Adipocyte (in vitro differentiated cells): ENCODE measurements at regions not wholly inside any gene's neighbourhood (a gene's known extent, or its start where the extent isn't known, plus 50 kb on each side); places are given as distances from the start of the nearest gene placed in this dataset.

Experiments used
- DNase-seq: peaks from one replicate; pipeline ENCODE4 v3.0.0-alpha.2; 2015; ENCODE audit warnings: low read depth
- H3K27me3 ChIP-seq: replicated peaks from 2 replicates; pipeline ENCODE4 v1.7.0; 2013; ENCODE audit warnings: mild to moderate bottlenecking, low read length, moderate library complexity; ENCODE audit not compliant: control insufficient read depth, insufficient read depth
- H3K36me3 ChIP-seq: 2 replicates; pipeline ENCODE4 v1.7.0; 2013; ENCODE audit warnings: low read length, mild to moderate bottlenecking, moderate library complexity; ENCODE audit not compliant: control insufficient read depth, insufficient read depth, severe bottlenecking
- H3K4me1 ChIP-seq: 2 replicates; pipeline ENCODE4 v1.7.0; 2013; ENCODE audit warnings: mild to moderate bottlenecking, low read length, moderate library complexity; ENCODE audit not compliant: control insufficient read depth, insufficient read depth
- H3K4me3 ChIP-seq: 2 replicates; pipeline ENCODE4 v1.7.0; 2013; ENCODE audit warnings: mild to moderate bottlenecking, low read length, moderate library complexity
- H3K9ac ChIP-seq: 2 replicates; pipeline ENCODE4 v1.7.0; 2013; ENCODE audit warnings: mild to moderate bottlenecking, low read length, moderate library complexity
- H3K9me3 ChIP-seq: 2 replicates; pipeline ENCODE4 v1.7.0; 2013; ENCODE audit warnings: mild to moderate bottlenecking, low read length, moderate library complexity; ENCODE audit not compliant: control insufficient read depth

DNA sequence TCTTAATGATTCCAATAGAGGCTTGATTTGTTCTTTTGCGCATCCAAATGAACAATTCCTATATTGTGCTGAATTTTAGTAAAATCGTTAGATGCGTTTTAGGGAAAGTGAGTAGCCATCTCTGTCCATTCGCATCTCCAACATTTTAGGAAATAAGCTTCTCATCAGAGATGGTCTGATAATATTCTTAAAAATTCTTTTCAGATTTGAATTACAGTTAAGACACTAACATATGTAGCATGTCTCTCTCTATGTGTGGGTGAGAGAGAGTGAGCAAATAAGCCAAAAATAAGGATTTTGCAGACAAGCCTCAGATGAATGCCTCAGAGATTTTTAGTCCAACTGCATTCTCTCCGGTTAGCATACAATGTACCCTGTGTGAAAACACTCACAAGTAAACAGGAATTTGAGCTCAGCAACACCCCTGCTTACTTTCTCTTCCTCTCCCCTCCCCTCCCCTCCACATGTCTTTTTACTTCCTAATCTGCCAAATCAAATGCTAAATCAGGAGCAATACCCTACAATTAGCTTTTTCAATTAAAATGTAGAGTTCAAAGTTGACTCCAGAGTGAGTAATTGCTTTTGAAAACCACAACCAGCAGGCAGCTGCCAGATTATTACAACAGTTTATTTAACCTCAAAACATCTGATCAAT is 354.4 kb downstream of the CRPPA start:
- Histone ChIP-seq H3K4me3 (peak overlapping the region; percentile 37), H3K36me3 (no peaks in the 10 kb centered on the region), H3K9me3 (no peaks in the 10 kb centered on the region), H3K4me1 (peaks cover 41% of the 10 kb centered on the region), H3K9ac (no peak overlapping the region), H3K27me3 (no peaks in the 10 kb centered on the region)
- DNase-seq = peak; percentile 38

DNA sequence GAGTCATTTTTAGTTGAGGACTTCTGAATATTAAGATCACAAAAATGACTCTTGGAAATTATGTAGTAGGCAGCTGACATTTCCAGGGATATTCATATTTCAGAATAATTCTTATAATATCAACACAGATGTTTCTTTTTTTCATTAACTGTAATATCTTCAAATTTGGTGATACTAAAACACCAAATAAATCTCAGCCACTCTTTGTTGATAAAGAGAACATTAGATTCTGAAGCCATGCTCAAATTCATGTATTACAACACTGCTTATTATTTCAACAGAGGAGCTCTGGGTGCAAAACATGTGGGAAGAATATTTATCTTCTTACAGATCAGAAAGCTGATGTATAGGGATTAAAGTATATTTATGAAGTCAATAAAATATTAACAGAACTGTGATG is 355.4 kb downstream of the CRPPA start:
- Histone ChIP-seq H3K27me3 (no peaks in the 10 kb centered on the region), H3K9me3 (no peaks in the 10 kb centered on the region), H3K9ac (no peak overlapping the region), H3K36me3 (no peaks in the 10 kb centered on the region), H3K4me1 (peaks cover 43% of the 10 kb centered on the region), H3K4me3 (no peak overlapping the region)
- no peak for DNase-seq

DNA sequence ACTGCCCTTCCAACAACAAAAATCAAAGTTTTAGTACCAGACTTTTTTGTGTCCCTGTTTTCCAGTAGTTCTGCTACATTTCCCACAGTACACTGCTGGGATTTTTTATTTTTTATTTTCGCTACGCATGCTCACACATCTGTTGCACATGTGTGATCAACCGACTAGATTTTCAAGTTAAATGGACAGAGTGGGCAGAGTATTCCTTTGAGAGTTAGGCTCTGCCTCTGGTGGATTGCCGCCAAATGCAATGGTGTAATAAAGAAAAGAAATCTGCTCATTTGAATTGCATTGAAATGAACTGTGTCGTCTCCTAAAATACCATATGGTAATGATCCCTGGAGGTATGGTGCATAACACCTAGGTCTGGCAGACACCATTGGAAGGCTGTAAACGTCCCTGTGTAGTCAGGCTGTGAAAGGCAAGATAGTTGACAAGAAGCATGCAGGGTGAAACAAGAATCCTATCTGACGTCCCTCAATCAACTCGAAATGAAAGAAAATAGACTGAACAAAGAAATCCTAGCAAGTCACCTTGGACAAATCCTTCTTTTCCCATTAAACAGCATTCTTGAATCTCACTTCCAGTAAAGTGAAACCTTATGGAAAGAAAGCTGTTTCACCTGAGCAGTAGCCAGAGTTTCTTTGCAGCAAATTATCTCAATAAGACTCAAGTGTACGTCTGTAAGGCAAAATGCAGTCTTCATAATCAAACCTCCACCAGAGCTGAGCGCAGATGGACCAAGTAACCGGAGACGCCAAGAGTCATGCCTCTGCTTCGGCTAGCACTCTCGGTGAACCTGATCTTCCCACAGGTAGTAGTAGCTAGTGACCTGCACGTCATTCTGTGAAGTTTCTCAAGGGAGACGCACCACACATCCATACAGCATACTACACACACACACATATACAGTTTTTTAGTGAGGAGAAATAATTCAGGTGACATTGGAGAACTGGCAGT is 357.3 kb downstream of the CRPPA start:
- DNase-seq = no peak
- Histone ChIP-seq H3K27me3 (no peaks in the 10 kb centered on the region), H3K9ac (no peak overlapping the region), H3K4me3 (peak overlapping the region; percentile 48), H3K4me1 (peaks cover 43% of the 10 kb centered on the region), H3K9me3 (no peaks in the 10 kb centered on the region), H3K36me3 (no peaks in the 10 kb centered on the region)

DNA sequence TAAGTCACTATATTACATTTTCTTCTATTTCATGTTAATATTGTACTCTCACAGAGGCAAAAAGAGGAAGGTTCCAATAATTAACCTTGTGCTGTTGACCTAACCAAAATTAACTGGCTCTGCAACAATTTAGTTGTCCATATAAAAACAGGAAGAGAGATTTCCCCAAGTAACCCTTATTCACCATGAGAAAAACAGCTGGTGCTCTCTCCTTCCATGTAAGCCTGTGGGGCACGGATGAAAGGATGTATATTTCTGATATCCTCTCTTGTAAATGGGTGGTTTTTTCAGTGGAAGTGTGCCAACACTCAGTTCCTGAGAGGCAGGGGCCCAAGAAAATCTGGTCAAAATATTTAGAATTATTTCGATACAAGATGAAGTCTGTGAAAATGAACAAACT is 358.1 kb downstream of the CRPPA start:
- peak overlapping the region; percentile 48 for H3K4me3 ChIP-seq
- H3K27me3 ChIP-seq = no peaks in the 10 kb centered on the region
- H3K4me1 ChIP-seq = peaks cover 43% of the 10 kb centered on the region
- no peak for DNase-seq
- H3K36me3 ChIP-seq = no peaks in the 10 kb centered on the region
- no peaks in the 10 kb centered on the region for H3K9me3 ChIP-seq
- H3K9ac ChIP-seq = no peak overlapping the region

GRCh38 chr7:16062269-16062668 is 359.1 kb downstream of the CRPPA start:
- Histone ChIP-seq H3K9me3 (no peaks in the 10 kb centered on the region), H3K27me3 (no peaks in the 10 kb centered on the region), H3K9ac (no peak overlapping the region), H3K36me3 (no peaks in the 10 kb centered on the region), H3K4me3 (no peak overlapping the region), H3K4me1 (peaks cover 42% of the 10 kb centered on the region)
- DNase-seq = peak; percentile 68

- Histone ChIP-seq H3K36me3 (no peaks in the 10 kb centered on the region), H3K27me3 (no peaks in the 10 kb centered on the region)
- DNase-seq = no peak
Observed at GRCh38 chr7:16061630-16062029, 359.7 kb downstream of the CRPPA start.

GRCh38 chr7:16061011-16061410 is 360.3 kb downstream of the CRPPA start:
- Histone ChIP-seq H3K27me3 (no peaks in the 10 kb centered on the region), H3K9me3 (no peaks in the 10 kb centered on the region), H3K9ac (no peak overlapping the region), H3K4me3 (no peak overlapping the region), H3K4me1 (peaks cover 30% of the 10 kb centered on the region), H3K36me3 (no peaks in the 10 kb centered on the region)
- no peak for DNase-seq

More at GRCh38 chr7:16061630-16062029, 359.7 kb downstream of the CRPPA start:
- H3K9me3 ChIP-seq = no peaks in the 10 kb centered on the region
- no peak overlapping the region for H3K9ac ChIP-seq
- H3K4me1 ChIP-seq = peaks cover 36% of the 10 kb centered on the region
- no peak overlapping the region for H3K4me3 ChIP-seq

DNA sequence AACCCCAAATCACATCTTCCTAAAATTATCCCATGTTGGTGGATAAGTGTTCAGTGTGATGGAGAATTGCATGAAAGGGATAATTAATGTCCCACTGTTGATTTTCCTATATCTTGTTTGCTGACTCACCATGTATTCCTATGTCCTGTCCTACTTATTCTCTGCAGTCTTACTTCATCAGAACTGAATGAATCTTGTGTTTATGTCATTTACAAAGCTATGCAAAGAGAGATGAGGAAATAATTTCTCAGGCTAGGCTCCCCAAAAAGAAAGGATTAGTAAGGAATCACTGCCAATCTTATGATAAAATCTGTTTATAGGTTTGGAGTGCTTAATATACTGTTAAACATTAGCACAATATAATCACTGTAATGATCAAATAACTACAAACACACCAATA is 360.8 kb downstream of the CRPPA start:
- Histone ChIP-seq H3K36me3 (no peaks in the 10 kb centered on the region), H3K9me3 (no peaks in the 10 kb centered on the region), H3K9ac (no peak overlapping the region), H3K27me3 (no peaks in the 10 kb centered on the region), H3K4me1 (peaks cover 25% of the 10 kb centered on the region), H3K4me3 (no peak overlapping the region)
- peak; percentile 54 for DNase-seq

GRCh38 chr7:16055263-16055976 is 365.9 kb downstream of the CRPPA start:
- H3K4me3 ChIP-seq = no peak overlapping the region
- no peak overlapping the region for H3K9ac ChIP-seq
- H3K27me3 ChIP-seq = no peaks in the 10 kb centered on the region
- H3K36me3 ChIP-seq = no peaks in the 10 kb centered on the region
- no peak for DNase-seq
- peaks cover 17% of the 10 kb centered on the region for H3K4me1 ChIP-seq
- no peaks in the 10 kb centered on the region for H3K9me3 ChIP-seq

- no peaks in the 10 kb centered on the region for H3K27me3 ChIP-seq
- no peak overlapping the region for H3K9ac ChIP-seq
- peak; percentile 64 for DNase-seq
- no peaks in the 10 kb centered on the region for H3K36me3 ChIP-seq
- peaks cover 17% of the 10 kb centered on the region for H3K4me1 ChIP-seq
- no peaks in the 10 kb centered on the region for H3K9me3 ChIP-seq
- no peak overlapping the region for H3K4me3 ChIP-seq
Observed at GRCh38 chr7:16051561-16052255, 365.2 kb upstream of the MEOX2 start.
